ENCODE measurements at regions not wholly inside any gene's neighbourhood (a gene's known extent, or its start where the extent isn't known, plus 50 kb on each side); places are given as distances from the start of the nearest gene placed in this dataset.

DNA sequence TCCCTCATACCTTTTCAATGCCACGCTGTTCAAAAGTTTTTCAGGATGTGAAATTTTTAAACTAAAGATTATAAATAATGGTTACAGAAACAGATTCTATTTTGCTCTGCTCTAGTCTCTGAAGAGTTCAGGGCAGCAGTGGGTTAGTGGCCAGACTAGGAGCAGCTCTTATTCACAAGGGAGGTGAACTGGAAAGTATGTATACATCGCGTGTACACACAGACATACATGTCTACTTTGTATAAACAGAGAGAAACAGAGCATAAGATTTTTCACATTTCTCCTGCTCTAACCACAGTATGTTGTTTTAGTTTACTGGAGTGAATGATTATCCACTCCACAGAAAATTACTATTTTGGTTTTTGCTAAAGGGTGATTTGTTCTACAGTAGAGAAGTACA lies 74.4 kb upstream of the CRY1 start:
- Histone ChIP-seq H3K4me1 (ENCODE audit: control insufficient read depth in 1 of 2, insufficient read depth in 2 of 2, low read length in 2 of 2) (no peaks in the 10 kb centered on the region), H3K36me3 (ENCODE audit: control insufficient read depth in 1 of 2, insufficient read depth in 2 of 2, low read length in 1 of 2) (no peaks in the 10 kb centered on the region), H3K27ac (ENCODE audit: low read depth in 1 of 2, low read length in 2 of 2) (no peak overlapping the region), H3K27me3 (ENCODE audit: control insufficient read depth in 1 of 2, insufficient read depth in 2 of 2, low read length in 1 of 2) (no peaks in the 10 kb centered on the region), H3K4me3 (ENCODE audit: low read length in 2 of 2) (no peak overlapping the region), H3K9me3 (ENCODE audit: control insufficient read depth, low read length) (no peaks in the 10 kb centered on the region)
- intact Hi-C loops (cut with DNase I), result no loop called here
- DNase-seq, result no peak
- 11 to 20% methylated on average over 3 of the region's 3 CpGs for WGBS, 2 donors
- ATAC-seq (ENCODE audit: low FRiP score), result no peak

DNA sequence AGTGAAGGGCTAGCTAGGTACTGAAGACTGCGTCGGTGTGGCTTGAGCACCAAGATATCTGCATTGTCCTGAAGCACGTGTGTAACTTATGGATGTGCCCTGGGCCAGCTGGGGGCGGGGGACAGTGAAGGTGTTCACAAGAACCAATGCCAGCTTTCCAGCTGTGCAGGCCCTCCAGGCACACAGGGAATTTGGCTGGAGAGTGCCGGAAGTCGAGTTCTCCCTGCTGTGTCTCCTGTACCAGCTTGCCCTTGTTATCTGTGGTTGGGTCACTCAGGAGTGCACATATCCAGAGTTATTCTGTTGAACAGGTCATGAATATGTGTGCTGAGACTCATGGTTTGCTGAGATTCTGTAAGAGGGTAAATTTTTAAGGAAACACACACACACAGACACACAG lies 75.9 kb upstream of the CRY1 start:
- DNase-seq (no peak), ATAC-seq (ENCODE audit: low FRiP score) (no peak)
- Histone ChIP-seq H3K27ac (ENCODE audit: low read depth in 1 of 2, low read length in 2 of 2) (no peak overlapping the region), H3K27me3 (ENCODE audit: control insufficient read depth in 1 of 2, insufficient read depth in 2 of 2, low read length in 1 of 2) (no peaks in the 10 kb centered on the region), H3K4me3 (ENCODE audit: low read length in 2 of 2) (no peak overlapping the region), H3K4me1 (ENCODE audit: control insufficient read depth in 1 of 2, insufficient read depth in 2 of 2, low read length in 2 of 2) (no peaks in the 10 kb centered on the region), H3K36me3 (ENCODE audit: control insufficient read depth in 1 of 2, insufficient read depth in 2 of 2, low read length in 1 of 2) (no peaks in the 10 kb centered on the region), H3K9me3 (ENCODE audit: control insufficient read depth, low read length) (no peaks in the 10 kb centered on the region)
- intact Hi-C loops (cut with DNase I), result no loop called here
- 76 to 77% methylated on average over 6 of the region's 6 CpGs for WGBS, 2 donors

DNA sequence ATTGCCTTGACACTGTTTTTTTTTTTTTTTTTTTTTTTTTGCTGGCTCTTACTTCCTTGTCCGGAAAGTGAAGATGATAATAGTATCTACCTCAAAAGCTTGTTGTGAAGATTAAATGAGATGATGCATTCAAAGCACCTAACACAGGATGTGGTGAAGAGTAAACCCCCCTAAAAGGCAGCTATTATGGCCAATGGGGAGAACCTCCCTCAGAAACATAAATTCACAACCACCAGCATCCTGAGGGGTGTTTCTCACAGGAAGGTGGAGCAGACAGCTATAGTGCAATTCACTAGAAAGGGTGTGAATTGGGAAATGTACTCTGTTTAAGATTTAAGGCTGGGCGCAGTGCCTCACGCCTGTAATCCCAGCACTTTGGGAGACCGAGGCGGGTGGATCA lies 85.4 kb upstream of the CRY1 start:
- Histone ChIP-seq H3K36me3 (ENCODE audit: control insufficient read depth in 1 of 2, insufficient read depth in 2 of 2, low read length in 1 of 2) (no peaks in the 10 kb centered on the region), H3K27ac (ENCODE audit: low read depth in 1 of 2, low read length in 2 of 2) (no peak overlapping the region), H3K4me1 (ENCODE audit: control insufficient read depth in 1 of 2, insufficient read depth in 2 of 2, low read length in 2 of 2) (no peaks in the 10 kb centered on the region), H3K27me3 (ENCODE audit: control insufficient read depth in 1 of 2, insufficient read depth in 2 of 2, low read length in 1 of 2) (no peaks in the 10 kb centered on the region), H3K9me3 (ENCODE audit: control insufficient read depth, low read length) (peaks cover under 1% of the 10 kb centered on the region), H3K4me3 (ENCODE audit: low read length in 2 of 2) (no peak overlapping the region)
- DNase-seq (no peak), ATAC-seq (ENCODE audit: low FRiP score) (no peak)
- intact Hi-C loops (cut with DNase I), result no loop called here
- 80 to 81% methylated on average over 5 of the region's 5 CpGs for WGBS, 2 donors

DNA sequence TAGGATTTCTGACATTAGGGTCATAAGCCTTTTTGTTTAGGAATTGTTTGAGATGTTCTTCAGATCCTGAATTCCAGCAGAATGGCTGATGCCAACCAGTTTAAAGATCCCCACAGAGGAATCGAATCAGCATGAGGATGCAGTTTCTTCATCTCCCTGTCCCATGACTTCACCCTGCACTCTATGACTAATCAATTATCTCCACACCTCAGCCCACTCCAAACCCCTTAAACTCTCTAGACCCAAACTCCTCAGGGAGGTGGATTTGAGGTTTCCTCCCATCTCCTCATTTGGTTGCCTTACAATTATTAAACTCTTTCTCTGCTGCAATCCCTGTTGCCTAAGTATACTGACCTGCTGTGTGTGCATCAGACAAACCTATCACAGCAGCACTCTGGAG lies 86.5 kb upstream of the CRY1 start:
- Histone ChIP-seq H3K4me1 (ENCODE audit: control insufficient read depth in 1 of 2, insufficient read depth in 2 of 2, low read length in 2 of 2) (no peaks in the 10 kb centered on the region), H3K36me3 (ENCODE audit: control insufficient read depth in 1 of 2, insufficient read depth in 2 of 2, low read length in 1 of 2) (no peaks in the 10 kb centered on the region), H3K27me3 (ENCODE audit: control insufficient read depth in 1 of 2, insufficient read depth in 2 of 2, low read length in 1 of 2) (no peaks in the 10 kb centered on the region), H3K9me3 (ENCODE audit: control insufficient read depth, low read length) (peaks cover 1% of the 10 kb centered on the region), H3K27ac (ENCODE audit: low read depth in 1 of 2, low read length in 2 of 2) (no peak overlapping the region), H3K4me3 (ENCODE audit: low read length in 2 of 2) (no peak overlapping the region)
- 70 to 75% methylated on average over 1 of the region's 1 CpG for WGBS, 2 donors
- ATAC-seq (ENCODE audit: low FRiP score), result no peak
- DNase-seq, result no peak
- intact Hi-C loops (cut with DNase I), result no loop called here

DNA sequence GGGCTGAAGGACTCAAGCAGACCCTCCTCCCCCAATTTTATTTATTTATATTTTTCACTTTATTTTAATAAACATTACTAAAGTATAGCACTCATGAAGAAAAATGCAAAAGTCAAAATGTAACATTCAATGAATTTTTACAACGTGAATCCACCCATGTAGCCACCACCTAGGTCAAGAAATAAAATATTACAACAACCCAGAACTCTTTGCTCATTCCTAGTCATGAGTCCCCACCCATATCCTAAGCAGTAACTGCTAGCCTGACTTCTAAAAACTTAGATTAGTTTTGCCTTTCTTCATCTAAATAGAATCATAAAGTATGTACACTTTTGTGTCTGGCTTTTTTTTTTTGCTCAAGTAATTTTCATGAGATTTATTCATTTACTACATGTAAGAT lies 86.9 kb upstream of the CRY1 start:
- no peaks in the 10 kb centered on the region for H3K27me3 ChIP-seq (ENCODE audit: control insufficient read depth in 1 of 2, insufficient read depth in 2 of 2, low read length in 1 of 2)
- 58 to 68% methylated on average over 1 of the region's 1 CpG for WGBS, 2 donors

DNA sequence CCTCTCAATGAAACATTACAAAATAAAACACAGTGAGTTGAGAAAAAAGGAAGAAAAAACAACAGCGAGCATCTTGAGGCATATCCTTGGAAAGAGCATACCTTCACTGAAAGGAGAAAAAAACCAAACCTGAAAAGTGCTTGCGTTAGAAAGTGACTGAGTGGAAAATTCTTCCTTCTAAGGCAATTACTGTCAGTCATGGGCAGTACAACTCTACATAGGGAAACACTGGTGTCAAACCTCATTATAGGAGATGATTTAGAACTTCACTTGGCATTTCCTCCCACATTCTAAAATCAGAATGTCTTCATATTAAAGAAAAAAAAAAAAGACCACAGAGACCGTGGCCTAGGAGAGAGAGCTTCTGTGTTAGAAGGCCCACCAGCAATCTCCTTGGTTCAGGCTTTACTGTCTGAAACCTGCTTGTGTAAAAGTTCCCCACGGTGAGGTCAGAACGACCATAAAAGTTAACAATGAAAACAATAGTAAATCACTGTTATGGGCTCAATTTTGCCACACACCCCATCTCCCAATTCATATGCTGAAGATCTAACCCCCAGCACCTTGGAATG lies 91.1 kb upstream of the CRY1 start:
- no peak overlapping the region for H3K4me3 ChIP-seq (ENCODE audit: low read length in 2 of 2)
- H3K27ac ChIP-seq (ENCODE audit: low read depth in 1 of 2, low read length in 2 of 2), result no peak overlapping the region
- peaks cover 1% of the 10 kb centered on the region for H3K9me3 ChIP-seq (ENCODE audit: control insufficient read depth, low read length)
- intact Hi-C loops (cut with DNase I), result no loop called here
- WGBS, 2 donors, result 14 to 24% methylated on average over 5 of the region's 5 CpGs
- DNase-seq (no peak), ATAC-seq (ENCODE audit: low FRiP score) (no peak)
- H3K4me1 ChIP-seq (ENCODE audit: control insufficient read depth in 1 of 2, insufficient read depth in 2 of 2, low read length in 2 of 2), result no peaks in the 10 kb centered on the region
- H3K27me3 ChIP-seq (ENCODE audit: control insufficient read depth in 1 of 2, insufficient read depth in 2 of 2, low read length in 1 of 2), result no peaks in the 10 kb centered on the region
- no peaks in the 10 kb centered on the region for H3K36me3 ChIP-seq (ENCODE audit: control insufficient read depth in 1 of 2, insufficient read depth in 2 of 2, low read length in 1 of 2)

More for the DNA sequence above, 86.9 kb upstream of the CRY1 start:
- DNase-seq (no peak), ATAC-seq (ENCODE audit: low FRiP score) (no peak)
- Histone ChIP-seq H3K4me3 (ENCODE audit: low read length in 2 of 2) (no peak overlapping the region), H3K4me1 (ENCODE audit: control insufficient read depth in 1 of 2, insufficient read depth in 2 of 2, low read length in 2 of 2) (no peaks in the 10 kb centered on the region), H3K36me3 (ENCODE audit: control insufficient read depth in 1 of 2, insufficient read depth in 2 of 2, low read length in 1 of 2) (no peaks in the 10 kb centered on the region), H3K27ac (ENCODE audit: low read depth in 1 of 2, low read length in 2 of 2) (no peak overlapping the region), H3K9me3 (ENCODE audit: control insufficient read depth, low read length) (peaks cover 1% of the 10 kb centered on the region)
- intact Hi-C loops (cut with DNase I), result no loop called here

DNA sequence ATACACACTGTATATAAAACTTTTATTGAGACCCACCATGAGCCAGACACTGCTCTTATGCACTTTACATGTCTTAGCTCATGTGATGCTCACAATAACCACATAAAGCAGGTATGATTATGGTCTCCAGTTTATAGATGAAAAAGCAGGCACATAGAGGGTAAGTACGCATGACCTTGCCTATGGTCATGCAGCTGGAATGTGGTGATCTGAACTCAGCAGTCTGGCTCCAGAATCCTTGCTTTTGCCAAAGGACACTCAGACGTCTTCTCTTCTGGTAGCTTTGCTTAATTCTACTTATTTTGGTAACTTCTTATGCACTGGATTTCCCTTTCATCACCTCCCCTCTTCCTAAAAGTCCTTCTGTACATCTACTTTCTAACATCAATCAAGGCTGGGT lies 103.3 kb upstream of the CRY1 start:
- DNase-seq (no peak), ATAC-seq (ENCODE audit: low FRiP score) (no peak)
- Histone ChIP-seq H3K36me3 (ENCODE audit: control insufficient read depth in 1 of 2, insufficient read depth in 2 of 2, low read length in 1 of 2) (no peaks in the 10 kb centered on the region), H3K27me3 (ENCODE audit: control insufficient read depth in 1 of 2, insufficient read depth in 2 of 2, low read length in 1 of 2) (no peaks in the 10 kb centered on the region), H3K9me3 (ENCODE audit: control insufficient read depth, low read length) (peaks cover 3% of the 10 kb centered on the region), H3K4me1 (ENCODE audit: control insufficient read depth in 1 of 2, insufficient read depth in 2 of 2, low read length in 2 of 2) (no peaks in the 10 kb centered on the region), H3K27ac (ENCODE audit: low read depth in 1 of 2, low read length in 2 of 2) (no peak overlapping the region), H3K4me3 (ENCODE audit: low read length in 2 of 2) (no peak overlapping the region)
- 18% methylated on average over 2 of the region's 2 CpGs for WGBS, 2 donors
- intact Hi-C loops (cut with DNase I), result no loop called here

DNA sequence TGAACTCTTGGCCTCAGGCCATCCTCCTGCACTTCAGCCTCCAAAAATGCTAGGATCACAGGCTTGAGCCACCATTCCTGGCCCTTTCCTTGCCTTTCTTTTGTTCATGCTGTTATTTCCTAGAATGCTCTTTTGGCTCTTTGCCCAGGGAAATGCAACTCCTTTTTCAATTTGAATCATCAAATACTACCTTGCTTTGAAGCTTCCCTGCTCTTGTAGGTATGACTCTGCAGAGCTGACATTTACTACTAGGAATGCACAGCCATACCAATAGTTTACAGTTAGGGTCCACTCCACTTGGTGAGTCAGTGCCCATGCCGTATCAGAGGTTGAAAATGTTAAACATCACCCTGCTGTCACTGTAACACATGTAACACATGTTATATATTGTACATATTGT lies 107.0 kb upstream of the CRY1 start:
- Histone ChIP-seq H3K36me3 (ENCODE audit: control insufficient read depth in 1 of 2, insufficient read depth in 2 of 2, low read length in 1 of 2) (no peaks in the 10 kb centered on the region), H3K27ac (ENCODE audit: low read depth in 1 of 2, low read length in 2 of 2) (no peak overlapping the region), H3K4me1 (ENCODE audit: control insufficient read depth in 1 of 2, insufficient read depth in 2 of 2, low read length in 2 of 2) (no peaks in the 10 kb centered on the region), H3K4me3 (ENCODE audit: low read length in 2 of 2) (no peak overlapping the region), H3K27me3 (ENCODE audit: control insufficient read depth in 1 of 2, insufficient read depth in 2 of 2, low read length in 1 of 2) (no peaks in the 10 kb centered on the region), H3K9me3 (ENCODE audit: control insufficient read depth, low read length) (no peaks in the 10 kb centered on the region)
- intact Hi-C loops (cut with DNase I), result no loop called here
- DNase-seq (no peak), ATAC-seq (ENCODE audit: low FRiP score) (no peak)
- WGBS, 2 donors, result 62 to 68% methylated on average over 1 of the region's 1 CpG

DNA sequence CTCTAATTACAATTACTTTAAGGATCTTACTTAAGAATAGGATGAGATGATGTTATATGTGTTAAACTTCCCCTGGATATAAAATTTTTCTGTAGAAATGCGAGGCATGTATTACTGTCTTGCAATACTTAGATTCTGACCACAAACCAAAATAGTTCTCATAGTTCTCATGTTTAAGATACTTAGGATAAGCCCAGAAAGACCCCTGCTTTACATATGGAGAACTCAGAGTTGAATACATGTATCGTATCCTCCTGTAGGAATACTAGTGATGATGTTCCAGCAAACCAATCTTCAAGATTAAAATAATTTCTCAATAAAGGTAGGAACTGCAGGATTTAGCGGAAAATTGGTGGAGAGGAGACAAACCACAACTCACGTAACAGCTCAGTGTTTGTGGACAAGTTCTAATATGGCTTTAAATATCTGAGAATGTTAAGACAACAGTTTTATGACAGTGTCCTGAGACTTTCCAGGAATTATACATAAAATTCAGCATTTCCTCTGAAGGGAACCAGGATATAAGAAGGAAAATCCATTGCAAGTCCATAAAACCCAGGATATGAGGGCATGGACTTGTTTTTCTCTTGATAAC lies 114.7 kb upstream of the CRY1 start:
- Histone ChIP-seq H3K4me3 (ENCODE audit: low read length in 2 of 2) (no peak overlapping the region), H3K36me3 (ENCODE audit: control insufficient read depth in 1 of 2, insufficient read depth in 2 of 2, low read length in 1 of 2) (no peaks in the 10 kb centered on the region), H3K4me1 (ENCODE audit: control insufficient read depth in 1 of 2, insufficient read depth in 2 of 2, low read length in 2 of 2) (no peaks in the 10 kb centered on the region), H3K27me3 (ENCODE audit: control insufficient read depth in 1 of 2, insufficient read depth in 2 of 2, low read length in 1 of 2) (no peaks in the 10 kb centered on the region), H3K9me3 (ENCODE audit: control insufficient read depth, low read length) (no peaks in the 10 kb centered on the region), H3K27ac (ENCODE audit: low read depth in 1 of 2, low read length in 2 of 2) (no peak overlapping the region)
- intact Hi-C loops (cut with DNase I), result no loop called here
- DNase-seq (no peak), ATAC-seq (ENCODE audit: low FRiP score) (no peak)
- 27 to 41% methylated on average over 4 of the region's 4 CpGs for WGBS, 2 donors
